ENCODE measurements at regions not wholly inside any gene's neighbourhood (a gene's known extent, or its start where the extent isn't known, plus 50 kb on each side); places are given as distances from the start of the nearest gene placed in this dataset.
"Not testable (repeated sequence)": the region's sequence is repeated elsewhere in the genome, so short reads cannot be mapped to it uniquely, and the experiment has no call there.

- Mint-ChIP-seq H3K4me3 (no peak overlapping the region), H3K27me3 (no peaks in the 10 kb centered on the region), H3K36me3 (ENCODE audit: low read depth) (no peaks in the 10 kb centered on the region), H3K4me1 (no peaks in the 10 kb centered on the region), H3K9me3 (ENCODE audit: low read depth) (peaks cover 3% of the 10 kb centered on the region), H3K27ac (no peak overlapping the region)
- DNase-seq (no peak), ATAC-seq (no peak)
- POLR2A ChIA-PET: no interaction called here
- intact Hi-C loops (cut with DNase I, micrococcal nuclease): no loop called here
- CTCF ChIA-PET: no interaction called here
Measured at GRCh38 chr3:166060789-166061479, 223.7 kb upstream of the BCHE start.

DNA sequence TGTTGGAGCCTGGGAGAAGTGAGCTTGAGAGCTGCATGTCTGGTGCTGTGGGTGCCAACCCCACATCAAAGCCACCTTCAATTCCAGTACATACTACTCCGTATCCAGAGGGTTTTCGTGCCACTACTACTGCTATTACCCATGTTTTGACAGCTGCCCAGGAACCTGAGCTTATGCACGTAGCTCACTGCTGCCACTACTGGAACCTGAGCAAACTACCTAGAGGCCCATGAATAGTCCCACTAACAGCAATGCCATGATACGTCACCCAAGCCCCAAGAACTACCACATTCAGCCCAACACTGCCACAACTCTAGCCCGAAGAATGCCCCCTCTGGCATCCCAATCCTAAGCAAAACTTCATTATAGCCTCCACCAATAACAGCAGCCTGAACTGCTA is 215.2 kb upstream of the BCHE start:
- H3K27me3 Mint-ChIP-seq: no peaks in the 10 kb centered on the region
- intact Hi-C loops (cut with DNase I, micrococcal nuclease): no loop called here
- POLR2A ChIA-PET: no interaction called here
- peaks cover 5% of the 10 kb centered on the region for H3K9me3 Mint-ChIP-seq (ENCODE audit: low read depth)
- no peak for ATAC-seq
- DNase-seq: no peak
- H3K4me1 Mint-ChIP-seq: no peaks in the 10 kb centered on the region
- H3K36me3 Mint-ChIP-seq (ENCODE audit: low read depth): no peaks in the 10 kb centered on the region
- H3K4me3 Mint-ChIP-seq: no peak overlapping the region
- H3K27ac Mint-ChIP-seq: no peak overlapping the region
- CTCF ChIA-PET: interaction anchor here (0.6 kb wide), 1 partner anchor 235 kb away, joined by 3 read pairs; no protein-coding TSS in a partner anchor

DNA sequence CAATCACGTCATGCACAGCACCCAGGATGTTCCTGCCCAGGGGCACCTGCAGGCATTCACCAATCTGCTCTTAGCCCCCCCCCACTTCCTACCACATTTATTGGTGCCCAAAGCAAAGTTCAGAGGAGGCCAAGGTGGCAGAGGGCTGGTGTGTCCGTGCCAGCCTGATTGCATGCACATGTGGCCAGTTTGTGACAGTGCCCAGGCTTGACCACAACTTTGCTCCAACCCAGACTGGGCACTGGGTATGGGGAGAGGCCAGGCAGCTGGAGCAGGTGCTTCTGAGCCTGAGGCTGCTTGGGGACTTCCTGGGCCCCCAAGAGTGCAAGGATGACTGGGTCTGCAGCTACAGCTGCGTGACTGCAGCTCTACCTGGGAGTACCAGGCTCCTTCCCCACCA is 192.3 kb upstream of the BCHE start:
- Mint-ChIP-seq H3K4me3 (no peak overlapping the region), H3K27me3 (no peaks in the 10 kb centered on the region), H3K36me3 (ENCODE audit: low read depth) (no peaks in the 10 kb centered on the region), H3K27ac (no peak overlapping the region), H3K9me3 (ENCODE audit: low read depth) (peaks cover 10% of the 10 kb centered on the region), H3K4me1 (no peaks in the 10 kb centered on the region)
- intact Hi-C loops (cut with DNase I, micrococcal nuclease): no loop called here
- POLR2A ChIA-PET: no interaction called here
- CTCF ChIA-PET: interaction anchor here (0.8 to 1.0 kb wide), 2 partner anchors 11 to 297 kb away, joined by 3 read pairs; no protein-coding TSS in a partner anchor
- DNase-seq: no peak
- no peak for ATAC-seq

GRCh38 chr3:166013073-166013679 is 176.0 kb upstream of the BCHE start:
- POLR2A ChIA-PET: no interaction called here
- intact Hi-C loops (cut with DNase I, micrococcal nuclease): loop anchor here in 1 of 2 experiments (10.0 kb wide), 2 partner anchors 1022 to 1342 kb away; no protein-coding TSS in a partner anchor

GRCh38 chr3:166011771-166012170 is 174.5 kb upstream of the BCHE start:
- Mint-ChIP-seq H3K36me3 (ENCODE audit: low read depth) (no peaks in the 10 kb centered on the region), H3K4me3 (no peak overlapping the region), H3K27me3 (no peaks in the 10 kb centered on the region), H3K4me1 (no peaks in the 10 kb centered on the region), H3K27ac (no peak overlapping the region), H3K9me3 (ENCODE audit: low read depth) (peaks cover 7% of the 10 kb centered on the region)
- ATAC-seq (no peak), DNase-seq (no peak)
- POLR2A ChIA-PET: no interaction called here
- intact Hi-C loops (cut with DNase I, micrococcal nuclease): loop anchor here in 1 of 2 experiments (10.0 kb wide), 2 partner anchors 1023 to 1343 kb away; no protein-coding TSS in a partner anchor
- CTCF ChIA-PET: no interaction called here

More at GRCh38 chr3:166013073-166013679, 176.0 kb upstream of the BCHE start:
- CTCF ChIA-PET: no interaction called here
- no peak for DNase-seq
- no peak for ATAC-seq
- no peak overlapping the region for H3K27ac Mint-ChIP-seq
- peaks cover 2% of the 10 kb centered on the region for H3K9me3 Mint-ChIP-seq (ENCODE audit: low read depth)
- no peaks in the 10 kb centered on the region for H3K36me3 Mint-ChIP-seq (ENCODE audit: low read depth)
- H3K4me3 Mint-ChIP-seq: no peak overlapping the region
- H3K27me3 Mint-ChIP-seq: no peaks in the 10 kb centered on the region
- no peaks in the 10 kb centered on the region for H3K4me1 Mint-ChIP-seq

- ChIA-PET CTCF (interaction anchor here (0.7 kb wide), 1 partner anchor 815 kb away, joined by 3 read pairs; no protein-coding TSS in a partner anchor), POLR2A (no interaction called here)
- H3K4me1 Mint-ChIP-seq: no peaks in the 10 kb centered on the region
- no peaks in the 10 kb centered on the region for H3K36me3 Mint-ChIP-seq (ENCODE audit: low read depth)
- ATAC-seq: no peak
- H3K27me3 Mint-ChIP-seq: no peaks in the 10 kb centered on the region
- H3K9me3 Mint-ChIP-seq (ENCODE audit: low read depth): peaks cover 16% of the 10 kb centered on the region
- H3K27ac Mint-ChIP-seq: no peak overlapping the region
- no peak for DNase-seq
- intact Hi-C loops (cut with DNase I, micrococcal nuclease): no loop called here
- H3K4me3 Mint-ChIP-seq: no peak overlapping the region
Measured at GRCh38 chr3:166005126-166005525, 167.9 kb upstream of the BCHE start.

- Mint-ChIP-seq H3K27ac (no peak overlapping the region), H3K36me3 (ENCODE audit: low read depth) (no peaks in the 10 kb centered on the region), H3K27me3 (no peaks in the 10 kb centered on the region), H3K4me3 (no peak overlapping the region), H3K9me3 (ENCODE audit: low read depth) (peaks cover 5% of the 10 kb centered on the region), H3K4me1 (no peaks in the 10 kb centered on the region)
- DNase-seq: no peak
- ChIA-PET CTCF (interaction anchor here (0.6 kb wide), 1 partner anchor 310 kb away, joined by 3 read pairs; no protein-coding TSS in a partner anchor), POLR2A (no interaction called here)
- intact Hi-C loops (cut with DNase I, micrococcal nuclease): no loop called here
- ATAC-seq: no peak
Measured at GRCh38 chr3:165994293-165994692, 157.1 kb upstream of the BCHE start.

DNA sequence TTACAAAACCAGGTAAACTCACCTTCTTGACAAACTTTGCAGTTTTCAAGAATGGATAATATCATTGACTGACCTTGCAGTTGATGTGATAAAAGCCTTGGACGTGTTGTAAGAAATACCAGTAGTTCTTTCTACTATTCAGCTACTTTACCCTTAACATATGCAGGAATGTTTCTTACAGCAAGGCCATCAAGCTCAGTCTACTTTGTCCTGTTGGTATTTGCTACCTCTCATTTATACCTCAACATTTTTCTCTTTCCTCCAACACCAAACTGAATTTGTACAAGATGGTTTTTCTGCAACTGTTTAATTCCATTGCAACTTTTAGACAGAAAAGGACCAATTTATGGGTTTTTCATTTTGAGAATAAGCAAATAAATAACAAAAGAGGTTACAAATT is 147.4 kb upstream of the BCHE start:
- ATAC-seq (no peak), DNase-seq (no peak)
- Mint-ChIP-seq H3K9me3 (ENCODE audit: low read depth) (no peaks in the 10 kb centered on the region), H3K4me1 (no peaks in the 10 kb centered on the region), H3K4me3 (no peak overlapping the region), H3K27ac (no peak overlapping the region), H3K36me3 (ENCODE audit: low read depth) (no peaks in the 10 kb centered on the region), H3K27me3 (no peaks in the 10 kb centered on the region)
- intact Hi-C loops (cut with DNase I, micrococcal nuclease): no loop called here
- ChIA-PET POLR2A (no interaction called here), CTCF (no interaction called here)

DNA sequence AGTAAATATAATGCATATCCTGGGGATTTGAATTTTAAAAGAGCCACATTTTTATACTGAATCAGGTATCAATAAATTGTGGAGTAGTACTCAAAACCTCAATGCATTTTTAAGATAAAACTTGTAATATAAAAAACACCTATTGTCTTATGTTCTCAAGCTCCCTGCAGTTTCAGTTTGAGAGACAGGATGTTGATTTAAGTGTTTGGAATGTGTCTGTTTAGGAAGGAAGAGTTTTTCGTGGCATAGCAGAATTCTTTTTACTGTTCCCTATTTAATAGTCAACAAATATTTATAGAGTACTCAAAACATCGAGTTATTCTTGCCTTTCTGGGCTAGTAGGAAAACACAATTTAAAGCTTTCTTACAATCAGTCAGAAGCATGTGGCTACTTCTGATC is 146.1 kb upstream of the BCHE start:
- DNase-seq (no peak), ATAC-seq (no peak)
- Mint-ChIP-seq H3K4me1 (no peaks in the 10 kb centered on the region), H3K36me3 (ENCODE audit: low read depth) (no peaks in the 10 kb centered on the region), H3K27ac (no peak overlapping the region), H3K9me3 (ENCODE audit: low read depth) (no peaks in the 10 kb centered on the region), H3K4me3 (no peak overlapping the region), H3K27me3 (no peaks in the 10 kb centered on the region)
- ChIA-PET CTCF (interaction anchor here (0.6 kb wide), 1 partner anchor 776 kb away, joined by 3 read pairs; no protein-coding TSS in a partner anchor), POLR2A (no interaction called here)
- intact Hi-C loops (cut with DNase I, micrococcal nuclease): no loop called here

DNA sequence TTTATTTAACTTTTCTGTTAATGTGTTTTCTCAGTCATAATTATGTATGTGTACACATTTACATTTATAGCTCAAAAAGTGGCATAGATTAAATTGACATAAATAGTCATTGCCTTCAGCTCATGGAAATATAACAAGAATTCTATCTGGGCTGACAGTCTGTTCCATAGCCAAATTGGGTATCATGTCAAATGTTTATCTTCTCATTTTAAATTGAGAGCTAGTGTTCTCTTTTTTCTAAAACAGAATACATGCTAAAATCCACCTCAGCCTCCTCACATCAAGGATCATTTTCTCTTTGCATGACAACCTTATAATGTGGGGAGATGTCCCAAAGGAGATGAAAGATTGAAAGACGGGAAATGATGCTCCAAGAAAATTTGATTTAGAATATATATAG is 144.1 kb upstream of the BCHE start:
- Mint-ChIP-seq H3K9me3 (ENCODE audit: low read depth) (peaks cover 4% of the 10 kb centered on the region), H3K36me3 (ENCODE audit: low read depth) (no peaks in the 10 kb centered on the region), H3K27me3 (no peaks in the 10 kb centered on the region), H3K4me3 (no peak overlapping the region), H3K27ac (no peak overlapping the region), H3K4me1 (no peaks in the 10 kb centered on the region)
- ATAC-seq (no peak), DNase-seq (no peak)
- intact Hi-C loops (cut with DNase I, micrococcal nuclease): no loop called here
- POLR2A ChIA-PET: no interaction called here
- CTCF ChIA-PET: interaction anchor here (0.6 kb wide), 1 partner anchor 68 kb away, joined by 3 read pairs; no protein-coding TSS in a partner anchor

DNA sequence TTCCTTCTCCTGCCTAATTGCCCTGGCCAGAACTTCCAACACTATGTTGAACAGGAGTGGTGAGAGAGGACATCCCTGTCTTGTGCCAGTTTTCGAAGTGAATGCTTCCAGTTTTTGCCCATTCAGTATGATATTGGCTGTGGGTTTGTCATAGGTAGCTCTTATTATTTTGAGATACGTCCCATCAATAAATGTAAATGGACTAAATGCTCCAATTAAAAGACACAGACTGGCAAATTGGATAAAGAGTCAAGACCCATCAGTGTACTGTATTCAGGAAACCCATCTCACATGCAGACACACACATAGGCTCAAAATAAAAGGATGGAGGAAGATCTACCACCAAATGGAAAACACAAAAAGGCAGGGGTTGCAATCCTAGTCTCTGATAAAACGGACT is 123.6 kb upstream of the BCHE start:
- H3K4me1 Mint-ChIP-seq; H3K4me3 Mint-ChIP-seq; ATAC-seq; intact Hi-C loops (cut with DNase I, micrococcal nuclease); H3K27me3 Mint-ChIP-seq; H3K27ac Mint-ChIP-seq; H3K36me3 Mint-ChIP-seq (ENCODE audit: low read depth); DNase-seq; H3K9me3 Mint-ChIP-seq (ENCODE audit: low read depth); POLR2A ChIA-PET; CTCF ChIA-PET: not testable (repeated sequence)

DNA sequence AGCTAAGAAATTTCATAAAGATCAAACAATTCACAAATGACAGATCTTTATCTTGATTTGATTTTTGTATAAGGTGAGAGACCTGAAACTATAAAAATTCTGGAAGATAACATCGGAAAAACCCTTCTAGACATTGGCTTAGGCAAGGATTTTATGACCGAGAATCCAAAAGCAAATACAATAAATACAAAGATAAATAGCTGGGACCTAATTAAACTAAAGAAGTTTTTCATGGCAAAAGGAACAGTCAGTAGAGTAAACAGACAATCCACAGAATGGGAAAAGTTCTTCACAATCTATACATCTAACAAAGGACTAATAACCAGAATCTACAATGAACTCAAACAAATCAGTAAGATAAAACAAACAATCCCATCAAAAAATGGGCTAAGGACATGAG is 116.9 kb upstream of the BCHE start:
- ATAC-seq (no peak), DNase-seq (no peak)
- no peak overlapping the region for H3K27ac Mint-ChIP-seq
- ChIA-PET CTCF (no interaction called here), POLR2A (no interaction called here)
- no peaks in the 10 kb centered on the region for H3K27me3 Mint-ChIP-seq
- intact Hi-C loops (cut with DNase I, micrococcal nuclease): no loop called here
- no peak overlapping the region for H3K4me3 Mint-ChIP-seq
- H3K4me1 Mint-ChIP-seq: no peaks in the 10 kb centered on the region
- H3K9me3 Mint-ChIP-seq (ENCODE audit: low read depth): peaks cover 2% of the 10 kb centered on the region
- H3K36me3 Mint-ChIP-seq (ENCODE audit: low read depth): no peaks in the 10 kb centered on the region

All from activated CD4-positive, alpha-beta T cell treated with anti-CD3 and anti-CD28 coated beads for 36 hours (primary cell).